Bronchial epithelial cell (primary cell): ENCODE measurements at regions not wholly inside any gene's neighbourhood (a gene's known extent, or its start where the extent isn't known, plus 50 kb on each side); places are given as distances from the start of the nearest gene placed in this dataset.

Experiments
- DNase-seq: peaks from one replicate; pipeline ENCODE4 v3.0.0-alpha.2; 2010; ENCODE audit warnings: low read depth
- FAIRE-seq: peaks from 2 replicates; lab custom pipeline; 2011; peaks lifted over from hg19 to GRCh38; lab: Jason Lieb, UNC
- H3K27me3 ChIP-seq: 2 replicates; pipeline ENCODE4 v1.5.1; 2011; ENCODE audit warnings: low read length; ENCODE audit not compliant: control insufficient read depth, insufficient read depth
- H3K36me3 ChIP-seq: 2 replicates; pipeline ENCODE4 v1.5.1; 2011; ENCODE audit warnings: low read length; ENCODE audit not compliant: control insufficient read depth, insufficient read depth
- H3K4me3 ChIP-seq: 2 replicates; pipeline ENCODE4 v1.5.1; 2011; ENCODE audit warnings: mild to moderate bottlenecking, low read depth, low read length, control low read depth
- CTCF ChIP-seq: IDR thresholded peaks from 2 replicates; pipeline ENCODE4 v1.5.1; 2011; ENCODE audit warnings: mild to moderate bottlenecking, moderate library complexity, low read length, control low read depth, inconsistent platforms; ENCODE audit not compliant: insufficient read depth, severe bottlenecking

GRCh38 chr1:87186346-87186745 is 142.3 kb upstream of the LMO4 start:
- no peaks in the 10 kb centered on the region for H3K36me3 ChIP-seq
- H3K4me3 ChIP-seq, result no peak overlapping the region
- peaks cover 2% of the 10 kb centered on the region for H3K27me3 ChIP-seq
- DNase-seq (no peak), FAIRE-seq (no peak)
- TF ChIP-seq CTCF, result no peak

- FAIRE-seq (no peak), DNase-seq (no peak)
- no peak for TF ChIP-seq CTCF
- H3K27me3 ChIP-seq, result peaks cover 2% of the 10 kb centered on the region
- H3K36me3 ChIP-seq, result no peaks in the 10 kb centered on the region
- H3K4me3 ChIP-seq, result no peak overlapping the region
Observed at GRCh38 chr1:87188640-87189039, 140.0 kb upstream of the LMO4 start.

GRCh38 chr1:87190402-87190801 is 138.3 kb upstream of the LMO4 start:
- Histone ChIP-seq H3K4me3 (no peak overlapping the region), H3K36me3 (no peaks in the 10 kb centered on the region), H3K27me3 (peaks cover 1% of the 10 kb centered on the region)
- TF ChIP-seq CTCF, result no peak
- FAIRE-seq (no peak), DNase-seq (no peak)

GRCh38 chr1:87191646-87192045 is 137.0 kb upstream of the LMO4 start:
- peaks cover 1% of the 10 kb centered on the region for H3K27me3 ChIP-seq
- TF ChIP-seq CTCF, result no peak
- no peaks in the 10 kb centered on the region for H3K36me3 ChIP-seq
- no peak overlapping the region for H3K4me3 ChIP-seq
- no peak for DNase-seq
- no peak for FAIRE-seq

- no peak for TF ChIP-seq CTCF
- H3K4me3 ChIP-seq, result no peak overlapping the region
- FAIRE-seq (no peak), DNase-seq (peak; percentile 3)
- H3K27me3 ChIP-seq, result peaks cover 1% of the 10 kb centered on the region
- H3K36me3 ChIP-seq, result no peaks in the 10 kb centered on the region
Observed at GRCh38 chr1:87194271-87194774, 134.4 kb upstream of the LMO4 start.

- Histone ChIP-seq H3K36me3 (no peaks in the 10 kb centered on the region), H3K4me3 (no peak overlapping the region), H3K27me3 (peaks cover 1% of the 10 kb centered on the region)
- DNase-seq, result no peak
- no peak for FAIRE-seq
- no peak for TF ChIP-seq CTCF
Observed at GRCh38 chr1:87194856-87195255, 133.8 kb upstream of the LMO4 start.
